ENCODE measurements at regions not wholly inside any gene's neighbourhood (a gene's known extent, or its start where the extent isn't known, plus 50 kb on each side); places are given as distances from the start of the nearest gene placed in this dataset.

GRCh38 chr11:97259434-97259833, 869.6 kb downstream of the JRKL start:
- Histone ChIP-seq H3K9me2 (ENCODE audit: low read depth, low read length) (no peaks in the 10 kb centered on the region), H3K27me3 (ENCODE audit: insufficient read depth, low read length) (no peaks in the 10 kb centered on the region), H3K9ac (ENCODE audit: low read length) (no peak overlapping the region), H3K9me3 (ENCODE audit: low read length) (no peaks in the 10 kb centered on the region), H4K20me1 (ENCODE audit: insufficient read depth, low read length) (no peaks in the 10 kb centered on the region), H2AFZ (ENCODE audit: low read length) (no peak overlapping the region), H3K4me1 (ENCODE audit: insufficient read depth, low read length, severe bottlenecking) (no peaks in the 10 kb centered on the region), H3K27ac (ENCODE audit: low read depth, low read length, poor library complexity, severe bottlenecking) (no peak overlapping the region), H3K79me2 (ENCODE audit: insufficient read depth, low read length) (no peaks in the 10 kb centered on the region), H3K36me3 (ENCODE audit: insufficient read depth, low read length) (no peaks in the 10 kb centered on the region), H3F3A (ENCODE audit: insufficient read depth, low read length) (no peaks in the 10 kb centered on the region), H3K4me3 (ENCODE audit: low read depth, low read length, poor library complexity, severe bottlenecking) (no peak overlapping the region), H3K4me2 (ENCODE audit: low read length) (no peak overlapping the region)
- TF ChIP-seq EZH2 (IDR thresholded peaks at IDR 0.05; ENCODE audit: borderline replicate concordance, low read length) (no peak), CTCF (IDR thresholded peaks at IDR 0.05; ENCODE audit: low read length) (no peak)

GRCh38 chr11:97259884-97260283, 870.1 kb downstream of the JRKL start:
- no peak overlapping the region for H3K4me3 ChIP-seq (ENCODE audit: low read depth, low read length, poor library complexity, severe bottlenecking)
- no peak overlapping the region for H3K27ac ChIP-seq (ENCODE audit: low read depth, low read length, poor library complexity, severe bottlenecking)
- no peaks in the 10 kb centered on the region for H3K4me1 ChIP-seq (ENCODE audit: insufficient read depth, low read length, severe bottlenecking)
- TF ChIP-seq CTCF (IDR thresholded peaks at IDR 0.05; ENCODE audit: low read length) (no peak), EZH2 (IDR thresholded peaks at IDR 0.05; ENCODE audit: borderline replicate concordance, low read length) (no peak)
- no peaks in the 10 kb centered on the region for H3K9me3 ChIP-seq (ENCODE audit: low read length)
- no peaks in the 10 kb centered on the region for H3F3A ChIP-seq (ENCODE audit: insufficient read depth, low read length)
- no peak overlapping the region for H3K4me2 ChIP-seq (ENCODE audit: low read length)
- H3K9me2 ChIP-seq (ENCODE audit: low read depth, low read length), result no peaks in the 10 kb centered on the region
- no peaks in the 10 kb centered on the region for H3K79me2 ChIP-seq (ENCODE audit: insufficient read depth, low read length)
- H3K36me3 ChIP-seq (ENCODE audit: insufficient read depth, low read length), result no peaks in the 10 kb centered on the region
- H4K20me1 ChIP-seq (ENCODE audit: insufficient read depth, low read length), result no peaks in the 10 kb centered on the region
- H3K9ac ChIP-seq (ENCODE audit: low read length), result no peak overlapping the region
- no peaks in the 10 kb centered on the region for H3K27me3 ChIP-seq (ENCODE audit: insufficient read depth, low read length)
- H2AFZ ChIP-seq (ENCODE audit: low read length), result no peak overlapping the region

- no peaks in the 10 kb centered on the region for H3K9me2 ChIP-seq (ENCODE audit: low read depth, low read length)
- H3K4me3 ChIP-seq (ENCODE audit: low read depth, low read length, poor library complexity, severe bottlenecking), result no peak overlapping the region
- H3K9me3 ChIP-seq (ENCODE audit: low read length), result no peaks in the 10 kb centered on the region
- no peaks in the 10 kb centered on the region for H3K27me3 ChIP-seq (ENCODE audit: insufficient read depth, low read length)
- H3K4me1 ChIP-seq (ENCODE audit: insufficient read depth, low read length, severe bottlenecking), result no peaks in the 10 kb centered on the region
- H3K79me2 ChIP-seq (ENCODE audit: insufficient read depth, low read length), result no peaks in the 10 kb centered on the region
- H2AFZ ChIP-seq (ENCODE audit: low read length), result no peak overlapping the region
- no peaks in the 10 kb centered on the region for H4K20me1 ChIP-seq (ENCODE audit: insufficient read depth, low read length)
- no peak overlapping the region for H3K9ac ChIP-seq (ENCODE audit: low read length)
- no peaks in the 10 kb centered on the region for H3F3A ChIP-seq (ENCODE audit: insufficient read depth, low read length)
- no peaks in the 10 kb centered on the region for H3K36me3 ChIP-seq (ENCODE audit: insufficient read depth, low read length)
- H3K4me2 ChIP-seq (ENCODE audit: low read length), result no peak overlapping the region
- no peak overlapping the region for H3K27ac ChIP-seq (ENCODE audit: low read depth, low read length, poor library complexity, severe bottlenecking)
- TF ChIP-seq EZH2 (IDR thresholded peaks at IDR 0.05; ENCODE audit: borderline replicate concordance, low read length) (no peak), CTCF (IDR thresholded peaks at IDR 0.05; ENCODE audit: low read length) (no peak)
Measured at GRCh38 chr11:97263183-97263858, 873.5 kb downstream of the JRKL start.
